ENCODE measurements at regions not wholly inside any gene's neighbourhood (a gene's known extent, or its start where the extent isn't known, plus 50 kb on each side); places are given as distances from the start of the nearest gene placed in this dataset.

DNA sequence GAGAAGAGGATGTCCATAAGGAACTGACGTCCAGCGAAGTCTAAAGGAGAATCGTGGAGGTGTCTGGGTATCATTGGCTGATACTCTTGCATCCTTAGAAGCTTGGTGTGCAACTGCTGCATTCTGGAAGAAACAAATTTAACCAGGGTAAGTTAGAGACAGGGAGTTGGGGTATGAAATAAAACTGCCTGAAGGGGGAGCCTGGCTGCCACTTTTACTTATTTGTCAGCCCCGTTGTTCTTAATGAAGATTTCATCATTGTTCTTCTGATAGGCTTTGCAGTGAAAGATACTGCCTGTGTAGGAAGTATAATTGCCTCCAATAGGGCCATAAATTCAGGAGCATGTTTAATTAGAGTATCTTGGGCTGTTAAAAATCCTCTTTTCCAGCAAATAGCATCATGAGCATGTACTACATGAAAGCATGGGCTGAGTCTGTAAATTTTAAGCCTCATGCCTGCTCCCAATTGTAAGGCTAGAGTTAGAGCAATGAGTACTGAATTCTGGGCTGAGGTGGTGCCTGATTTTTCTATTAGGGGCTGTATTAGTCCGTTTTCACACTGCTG is 1264.5 kb upstream of the ACO1 start:
- Mint-ChIP-seq H3K4me1 (ENCODE audit: low read depth) (peaks cover 2% of the 10 kb centered on the region), H3K27me3 (no peaks in the 10 kb centered on the region), H3K4me3 (no peak overlapping the region), H3K27ac (no peak overlapping the region), H3K36me3 (ENCODE audit: low read depth) (peaks cover 5% of the 10 kb centered on the region), H3K9me3 (peaks cover 6% of the 10 kb centered on the region)
- TF ChIP-seq, protein P1, sequence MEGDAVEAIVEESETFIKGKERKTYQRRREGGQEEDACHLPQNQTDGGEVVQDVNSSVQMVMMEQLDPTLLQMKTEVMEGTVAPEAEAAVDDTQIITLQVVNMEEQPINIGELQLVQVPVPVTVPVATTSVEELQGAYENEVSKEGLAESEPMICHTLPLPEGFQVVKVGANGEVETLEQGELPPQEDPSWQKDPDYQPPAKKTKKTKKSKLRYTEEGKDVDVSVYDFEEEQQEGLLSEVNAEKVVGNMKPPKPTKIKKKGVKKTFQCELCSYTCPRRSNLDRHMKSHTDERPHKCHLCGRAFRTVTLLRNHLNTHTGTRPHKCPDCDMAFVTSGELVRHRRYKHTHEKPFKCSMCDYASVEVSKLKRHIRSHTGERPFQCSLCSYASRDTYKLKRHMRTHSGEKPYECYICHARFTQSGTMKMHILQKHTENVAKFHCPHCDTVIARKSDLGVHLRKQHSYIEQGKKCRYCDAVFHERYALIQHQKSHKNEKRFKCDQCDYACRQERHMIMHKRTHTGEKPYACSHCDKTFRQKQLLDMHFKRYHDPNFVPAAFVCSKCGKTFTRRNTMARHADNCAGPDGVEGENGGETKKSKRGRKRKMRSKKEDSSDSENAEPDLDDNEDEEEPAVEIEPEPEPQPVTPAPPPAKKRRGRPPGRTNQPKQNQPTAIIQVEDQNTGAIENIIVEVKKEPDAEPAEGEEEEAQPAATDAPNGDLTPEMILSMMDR (IDR thresholded peaks at IDR 0.05), result peak; percentile 38
- intact Hi-C loops (cut with micrococcal nuclease), result loop anchor here (5.0 kb wide), 1 partner anchor 682 kb away; no protein-coding TSS in a partner anchor
- ChIA-PET CTCF (interaction anchor here (0.7 to 1.5 kb wide), 4 partner anchors 9 to 1212 kb away, joined by 3 to 4 read pairs (median 4); no protein-coding TSS in a partner anchor), POLR2A (no interaction called here)
- ATAC-seq (peak; percentile 56), DNase-seq (peak; percentile 43)

DNA sequence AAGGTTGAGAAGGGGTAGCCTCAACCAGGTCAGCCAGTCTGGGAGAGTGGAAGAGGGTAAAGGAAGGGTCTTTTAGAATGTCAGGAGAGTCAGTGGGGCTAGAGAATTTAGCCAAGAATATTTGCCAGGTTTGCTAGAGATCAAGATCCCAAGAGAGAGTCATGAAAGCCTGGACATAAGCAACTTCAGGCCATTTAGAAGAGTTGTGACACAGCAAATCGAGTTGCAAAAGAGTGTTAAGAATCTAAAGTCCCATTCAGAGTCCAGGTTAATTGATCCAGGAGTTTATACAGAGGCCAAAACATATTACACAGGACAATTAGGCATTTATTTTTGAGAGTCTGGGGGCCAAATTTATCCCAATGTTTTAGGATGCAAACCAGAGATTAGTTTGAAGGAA is 1260.1 kb upstream of the ACO1 start:
- Mint-ChIP-seq H3K27ac (no peak overlapping the region), H3K36me3 (ENCODE audit: low read depth) (peaks cover 5% of the 10 kb centered on the region), H3K9me3 (peaks cover 6% of the 10 kb centered on the region), H3K4me3 (no peak overlapping the region), H3K4me1 (ENCODE audit: low read depth) (peaks cover 5% of the 10 kb centered on the region), H3K27me3 (no peaks in the 10 kb centered on the region)
- no peak for ATAC-seq
- DNase-seq, result no peak
- ChIA-PET CTCF (interaction anchor here (1.0 kb wide), 1 partner anchor 16 kb away, joined by 3 read pairs; no protein-coding TSS in a partner anchor), POLR2A (no interaction called here)
- intact Hi-C loops (cut with micrococcal nuclease), result loop anchor here (5.0 kb wide), 1 partner anchor 678 kb away; no protein-coding TSS in a partner anchor
- TF ChIP-seq, protein P1 (IDR thresholded peaks at IDR 0.05), result no peak

GRCh38 chr9:31135567-31135966 is 1248.9 kb upstream of the ACO1 start:
- no peak for ATAC-seq
- H3K27ac Mint-ChIP-seq, result no peak overlapping the region
- no peak overlapping the region for H3K4me3 Mint-ChIP-seq
- DNase-seq, result no peak
- ChIA-PET CTCF (no interaction called here), POLR2A (no interaction called here)
- H3K9me3 Mint-ChIP-seq, result no peaks in the 10 kb centered on the region
- peaks cover 7% of the 10 kb centered on the region for H3K4me1 Mint-ChIP-seq (ENCODE audit: low read depth)
- intact Hi-C loops (cut with micrococcal nuclease), result no loop called here
- TF ChIP-seq, protein P1 (IDR thresholded peaks at IDR 0.05), result no peak
- no peaks in the 10 kb centered on the region for H3K27me3 Mint-ChIP-seq
- no peaks in the 10 kb centered on the region for H3K36me3 Mint-ChIP-seq (ENCODE audit: low read depth)

- H3K4me1 Mint-ChIP-seq (ENCODE audit: low read depth), result peaks cover 7% of the 10 kb centered on the region
- no peak for DNase-seq
- H3K27me3 Mint-ChIP-seq, result no peaks in the 10 kb centered on the region
- no peak for ATAC-seq
- ChIA-PET CTCF (no interaction called here), POLR2A (no interaction called here)
- intact Hi-C loops (cut with micrococcal nuclease), result no loop called here
- H3K4me3 Mint-ChIP-seq, result no peak overlapping the region
- no peaks in the 10 kb centered on the region for H3K9me3 Mint-ChIP-seq
- no peaks in the 10 kb centered on the region for H3K36me3 Mint-ChIP-seq (ENCODE audit: low read depth)
- TF ChIP-seq, protein P1 (IDR thresholded peaks at IDR 0.05), result no peak
- H3K27ac Mint-ChIP-seq, result no peak overlapping the region
Observed at GRCh38 chr9:31136524-31136923, 1247.9 kb upstream of the ACO1 start.

GRCh38 chr9:31137176-31138160 is 1247.0 kb upstream of the ACO1 start:
- Mint-ChIP-seq H3K4me3 (no peak overlapping the region), H3K4me1 (ENCODE audit: low read depth) (peaks cover 5% of the 10 kb centered on the region), H3K9me3 (no peaks in the 10 kb centered on the region), H3K27me3 (no peaks in the 10 kb centered on the region), H3K36me3 (ENCODE audit: low read depth) (no peaks in the 10 kb centered on the region), H3K27ac (no peak overlapping the region)
- ATAC-seq (no peak), DNase-seq (no peak)
- CTCF ChIA-PET, result no interaction called here
- TF ChIP-seq, protein P1 (IDR thresholded peaks at IDR 0.05), result no peak
- intact Hi-C loops (cut with micrococcal nuclease), result no loop called here
- POLR2A ChIA-PET, result no interaction called here
